GM12892 (cell line): ENCODE measurements at regions not wholly inside any gene's neighbourhood (a gene's known extent, or its start where the extent isn't known, plus 50 kb on each side); places are given as distances from the start of the nearest gene placed in this dataset.

Experiments
- POLR2A ChIP-seq: IDR thresholded peaks from 2 replicates; pipeline ENCODE4 v1.6.1; 2011; ENCODE audit warnings: low read depth, low read length, control low read depth
- POLR2AphosphoS5 ChIP-seq: IDR thresholded peaks from 2 replicates; pipeline ENCODE4 v1.6.1; 2011; ENCODE audit warnings: low read depth, low read length, control low read depth
- TAF1 ChIP-seq: IDR thresholded peaks from 2 replicates; pipeline ENCODE4 v1.6.1; 2011; ENCODE audit warnings: low read depth, mild to moderate bottlenecking, control low read depth, low read length, borderline replicate concordance

GRCh38 chr18:51988277-51988676 lies 351.7 kb upstream of the DCC start:
- TF ChIP-seq POLR2AphosphoS5: no peak
- TF ChIP-seq POLR2A: no peak
- no peak for TF ChIP-seq TAF1
